GM12878 (cell line): ENCODE measurements at regions not wholly inside any gene's neighbourhood (a gene's known extent, or its start where the extent isn't known, plus 50 kb on each side); places are given as distances from the start of the nearest gene placed in this dataset.

Experiments used
- ATAC-seq: fragments of 200-7000 bp; cut with Tn5 transposase; 3 replicates; pipeline ENCODE4 v1.9.1; 2020; ENCODE audit warnings: mild to moderate bottlenecking, moderate library complexity
- BruUV-seq: library from RNA; stranded (reverse); fragments of 400-500 nt; replicated peaks from 2 replicates; lab custom pipeline; 2021; lab: Mats Ljungman, UMichigan
- CTCF ChIA-PET: fragments of 300-600 bp; sonication (Branson Sonifier 250); formaldehyde crosslinking; extraction: SDS; loops from one replicate; lab custom pipeline; 2021; ENCODE audit warnings: inconsistent platforms; lab: Yijun Ruan, JAX
- POLR2A ChIA-PET: fragments of 350-600 bp; formaldehyde crosslinking; extraction: SDS; loops from one replicate; lab custom pipeline; 2021; ENCODE audit warnings: inconsistent platforms; lab: Charles Lee
- RAD21 ChIA-PET: fragments of 300-600 bp; sonication (Branson Sonifier 250); formaldehyde crosslinking; loops from one replicate; lab custom pipeline; 2023; ENCODE audit warnings: antibody characterized with exemption; ENCODE audit not compliant: unreplicated experiment; lab: Charles Lee
- SMC1A ChIA-PET: fragments of 300-600 bp; sonication (Branson Sonifier 250); formaldehyde crosslinking; loops from one replicate; lab custom pipeline; 2023; ENCODE audit not compliant: unreplicated experiment, uncharacterized antibody; lab: Charles Lee
- DNase-seq: peaks from one replicate; pipeline ENCODE4 v3.0.0-alpha.2; 2011; ENCODE audit warnings: low read depth, low spot score
- FAIRE-seq: peaks from 3 replicates; lab custom pipeline; 2011; peaks lifted over from hg19 to GRCh38; lab: Jason Lieb, UNC
- H2AFZ ChIP-seq: 2 replicates; pipeline ENCODE4 v1.6.0; 2011; ENCODE audit warnings: low read depth, low read length, control low read depth; ENCODE audit not compliant: control insufficient read depth
- H3K27ac ChIP-seq: 2 replicates; pipeline ENCODE4 v1.5.1; 2011; ENCODE audit warnings: control low read depth; ENCODE audit not compliant: control insufficient read depth, insufficient read depth
- H3K27me3 ChIP-seq, 2 experiments: replicated peaks in 1 of 2; 2 replicates each; pipeline versions ENCODE4 v1.6.0 to v1.6.1; 2011; ENCODE audit warnings: low read length in 1 of 2; ENCODE audit not compliant: control insufficient read depth in 2 of 2, insufficient read depth in 2 of 2
- H3K36me3 ChIP-seq, 2 experiments: 2 replicates each; pipeline ENCODE4 v1.5.1; 2011; ENCODE audit warnings: low read length in 1 of 2; ENCODE audit not compliant: control insufficient read depth in 2 of 2, insufficient read depth in 2 of 2
- H3K4me1 ChIP-seq: 2 replicates; pipeline ENCODE4 v1.6.1; 2011; ENCODE audit warnings: mild to moderate bottlenecking, low read length, moderate library complexity, mixed read lengths; ENCODE audit not compliant: control insufficient read depth, insufficient read depth
- H3K4me2 ChIP-seq: 2 replicates; pipeline ENCODE4 v1.6.0; 2011; ENCODE audit warnings: control low read depth; ENCODE audit not compliant: control insufficient read depth, insufficient read depth
- H3K4me3 ChIP-seq: fragments of 200-600 bp; sonication (generic); 2 replicates; pipeline ENCODE4 v1.5.1; 2016
- H3K79me2 ChIP-seq: 2 replicates; pipeline ENCODE4 v1.6.0; 2011; ENCODE audit warnings: low read length; ENCODE audit not compliant: control insufficient read depth, insufficient read depth
- H3K9ac ChIP-seq: 2 replicates; pipeline ENCODE4 v1.8.0; 2011; ENCODE audit warnings: low read length, control low read depth, mixed read lengths; ENCODE audit not compliant: control insufficient read depth, insufficient read depth
- H3K9me3 ChIP-seq: replicated peaks from 3 replicates; pipeline ENCODE4 v1.5.1; 2011; ENCODE audit warnings: mild to moderate bottlenecking, low read length; ENCODE audit not compliant: control insufficient read depth, insufficient read depth
- H4K20me1 ChIP-seq: 2 replicates; pipeline ENCODE4 v1.6.0; 2011; ENCODE audit not compliant: control insufficient read depth, insufficient read depth
- BMI1 ChIP-seq: fragments of 450-650 bp; IDR thresholded peaks from 2 replicates; pipeline ENCODE4 v1.6.1; 2016; ENCODE audit warnings: mild to moderate bottlenecking, moderate library complexity, borderline replicate concordance
- CEBPB ChIP-seq, 2 experiments: fragments of 150-350 bp in 1 of 2; IDR thresholded peaks; 2 replicates each; pipeline ENCODE4 v1.6.1; 2012 to 2014; ENCODE audit warnings: low read depth in 2 of 2, low read length in 2 of 2, borderline replicate concordance in 1 of 2, inconsistent platforms in 1 of 2
- ESRRA ChIP-seq: IDR thresholded peaks from 2 replicates; pipeline ENCODE4 v1.6.1; 2012; ENCODE audit warnings: mild to moderate bottlenecking, low read length, improper control_type of control experiment
- ETV6 ChIP-seq, 2 experiments: fragments of 450-650 bp in 1 of 2; IDR thresholded peaks in 1 of 2; conservative IDR thresholded peaks in 1 of 2; 2 replicates each; pipeline ENCODE4 v1.6.1; 2014; ENCODE audit warnings: antibody characterized with exemption in 1 of 2, borderline replicate concordance in 1 of 2, low read depth in 1 of 2, mild to moderate bottlenecking in 1 of 2, moderate library complexity in 1 of 2
- MTA2 ChIP-seq: fragments of 450-650 bp; IDR thresholded peaks from 2 replicates; pipeline ENCODE4 v1.6.1; 2016; ENCODE audit warnings: low read depth, mild to moderate bottlenecking, moderate library complexity
- MTA3 ChIP-seq: IDR thresholded peaks from 2 replicates; pipeline ENCODE4 v1.6.1; 2012; ENCODE audit warnings: low read length, inconsistent platforms, borderline replicate concordance
- NFXL1 ChIP-seq: fragments of 450-650 bp; IDR thresholded peaks from 2 replicates; pipeline ENCODE4 v1.6.1; 2017; ENCODE audit warnings: antibody characterized with exemption, mild to moderate bottlenecking, borderline replicate concordance
- PAX8 ChIP-seq: fragments of 450-650 bp; IDR thresholded peaks from 2 replicates; pipeline ENCODE4 v1.6.1; 2017; ENCODE audit warnings: mild to moderate bottlenecking, moderate library complexity
- RAD51 ChIP-seq: fragments of 450-650 bp; IDR thresholded peaks from 2 replicates; pipeline ENCODE4 v1.6.1; 2016; ENCODE audit warnings: moderate library complexity, mild to moderate bottlenecking, inconsistent platforms
- TBL1XR1 ChIP-seq: IDR thresholded peaks from 2 replicates; pipeline ENCODE4 v1.6.1; 2012; ENCODE audit warnings: low read depth, low read length, improper control_type of control experiment
- ZNF207 ChIP-seq: fragments of 450-650 bp; IDR thresholded peaks from 2 replicates; pipeline ENCODE4 v1.6.1; 2014; ENCODE audit warnings: antibody characterized with exemption, mild to moderate bottlenecking, borderline replicate concordance
- ZNF24 ChIP-seq: fragments of 450-650 bp; IDR thresholded peaks from 2 replicates; pipeline ENCODE4 v1.6.1; 2017; ENCODE audit warnings: antibody characterized with exemption, mild to moderate bottlenecking
- ZSCAN29 ChIP-seq: fragments of 450-650 bp; IDR thresholded peaks from 2 replicates; pipeline ENCODE4 v1.6.1; 2017; ENCODE audit warnings: mild to moderate bottlenecking, moderate library complexity
- WGBS: methylation state at CpG from one replicate; pipeline ENCODE4 v1.1.6; 2016; ENCODE audit warnings: low lambda C conversion rate; ENCODE audit not compliant: insufficient replicate concordance, insufficient coverage; ENCODE audit errors: missing lambda C conversion rate; 5-methylcytosine and 5-hydroxymethylcytosine counted together
- in situ Hi-C: fragments of 300-500 bp; cut with MboI; formaldehyde crosslinking; loops from 9 replicates; pipeline ENCODE4 v1.14.3; 2018; ENCODE audit warnings: mixed read lengths
- intact Hi-C: fragments of 100-400 bp; cut with micrococcal nuclease; formaldehyde crosslinking; loops from one replicate; pipeline ENCODE4 v1.14.2; 2022; ENCODE audit not compliant: unreplicated experiment
- TF ChIP-seq, protein P1 (sequence below): fragments of 450-650 bp; IDR thresholded peaks from 2 replicates; pipeline ENCODE4 v1.6.1; 2017; ENCODE audit warnings: mild to moderate bottlenecking, moderate library complexity
- TF ChIP-seq, protein P2 (sequence below): fragments of 450-650 bp; IDR thresholded peaks from 2 replicates; pipeline ENCODE4 v1.6.1; 2017; ENCODE audit warnings: mild to moderate bottlenecking, low read depth, inconsistent platforms; ENCODE audit not compliant: poor library complexity, severe bottlenecking

DNA sequence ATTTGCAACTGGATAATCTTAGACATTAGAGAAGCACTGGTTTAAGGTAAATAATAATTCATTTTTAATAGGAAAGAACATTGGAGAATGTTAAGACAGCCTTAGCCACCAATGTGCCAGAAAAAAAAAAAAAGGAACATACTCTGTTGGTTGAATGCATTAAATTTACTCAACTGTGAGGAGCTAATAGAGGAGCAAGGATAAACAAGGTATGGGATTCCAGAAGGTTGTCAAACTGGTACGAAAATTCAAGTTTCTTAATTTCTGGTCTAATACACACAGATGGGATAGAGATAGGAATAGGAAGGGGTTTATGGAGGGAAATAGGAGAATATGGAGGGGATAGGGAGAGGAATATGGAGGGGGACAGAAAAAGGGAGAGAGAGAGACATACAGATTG, 1096.6 kb downstream of the ARAP2 start:
- FAIRE-seq: no peak
- Histone ChIP-seq H3K9me3 (no peaks in the 10 kb centered on the region), H3K4me1 (no peaks in the 10 kb centered on the region), H3K4me3 (no peak overlapping the region), H2AFZ (no peak overlapping the region), H3K79me2 (no peaks in the 10 kb centered on the region), H3K36me3 (no peaks in the 10 kb centered on the region), H4K20me1 (no peaks in the 10 kb centered on the region), H3K4me2 (no peak overlapping the region), H3K27ac (no peak overlapping the region), H3K27me3 (no peaks in the 10 kb centered on the region), H3K9ac (no peak overlapping the region)
- WGBS: 5% methylated on average over 1 of the region's 1 CpG
- ATAC-seq: no peak
- ChIA-PET POLR2A (no interaction called here), RAD21 (no interaction called here), SMC1A (no interaction called here), CTCF (no interaction called here)
- no TSS peak for BruUV-seq
- no peak for DNase-seq
- in situ Hi-C loops: no loop called here
- no peak for TF ChIP-seq TBL1XR1
- TF ChIP-seq RAD51: no peak
- no peak for TF ChIP-seq ZSCAN29
- TF ChIP-seq CEBPB (IDR thresholded peaks at IDR 0.05; ENCODE audit: borderline replicate concordance in 1 of 2, low read depth in 2 of 2, low read length in 2 of 2): no peak
- TF ChIP-seq, protein P1, sequence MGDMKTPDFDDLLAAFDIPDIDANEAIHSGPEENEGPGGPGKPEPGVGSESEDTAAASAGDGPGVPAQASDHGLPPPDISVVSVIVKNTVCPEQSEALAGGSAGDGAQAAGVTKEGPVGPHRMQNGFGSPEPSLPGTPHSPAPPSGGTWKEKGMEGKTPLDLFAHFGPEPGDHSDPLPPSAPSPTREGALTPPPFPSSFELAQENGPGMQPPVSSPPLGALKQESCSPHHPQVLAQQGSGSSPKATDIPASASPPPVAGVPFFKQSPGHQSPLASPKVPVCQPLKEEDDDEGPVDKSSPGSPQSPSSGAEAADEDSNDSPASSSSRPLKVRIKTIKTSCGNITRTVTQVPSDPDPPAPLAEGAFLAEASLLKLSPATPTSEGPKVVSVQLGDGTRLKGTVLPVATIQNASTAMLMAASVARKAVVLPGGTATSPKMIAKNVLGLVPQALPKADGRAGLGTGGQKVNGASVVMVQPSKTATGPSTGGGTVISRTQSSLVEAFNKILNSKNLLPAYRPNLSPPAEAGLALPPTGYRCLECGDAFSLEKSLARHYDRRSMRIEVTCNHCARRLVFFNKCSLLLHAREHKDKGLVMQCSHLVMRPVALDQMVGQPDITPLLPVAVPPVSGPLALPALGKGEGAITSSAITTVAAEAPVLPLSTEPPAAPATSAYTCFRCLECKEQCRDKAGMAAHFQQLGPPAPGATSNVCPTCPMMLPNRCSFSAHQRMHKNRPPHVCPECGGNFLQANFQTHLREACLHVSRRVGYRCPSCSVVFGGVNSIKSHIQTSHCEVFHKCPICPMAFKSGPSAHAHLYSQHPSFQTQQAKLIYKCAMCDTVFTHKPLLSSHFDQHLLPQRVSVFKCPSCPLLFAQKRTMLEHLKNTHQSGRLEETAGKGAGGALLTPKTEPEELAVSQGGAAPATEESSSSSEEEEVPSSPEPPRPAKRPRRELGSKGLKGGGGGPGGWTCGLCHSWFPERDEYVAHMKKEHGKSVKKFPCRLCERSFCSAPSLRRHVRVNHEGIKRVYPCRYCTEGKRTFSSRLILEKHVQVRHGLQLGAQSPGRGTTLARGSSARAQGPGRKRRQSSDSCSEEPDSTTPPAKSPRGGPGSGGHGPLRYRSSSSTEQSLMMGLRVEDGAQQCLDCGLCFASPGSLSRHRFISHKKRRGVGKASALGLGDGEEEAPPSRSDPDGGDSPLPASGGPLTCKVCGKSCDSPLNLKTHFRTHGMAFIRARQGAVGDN: no peak
- TF ChIP-seq ZNF207: no peak
- TF ChIP-seq NFXL1: no peak
- TF ChIP-seq ESRRA: no peak
- TF ChIP-seq BMI1: no peak
- no peak for TF ChIP-seq MTA3
- no peak for TF ChIP-seq ETV6 (conservative IDR thresholded peaks at IDR 0.05 in 1 of 2, IDR thresholded peaks at IDR 0.05 in 1 of 2; ENCODE audit: borderline replicate concordance in 1 of 2, low read depth in 1 of 2)
- TF ChIP-seq, protein P2, sequence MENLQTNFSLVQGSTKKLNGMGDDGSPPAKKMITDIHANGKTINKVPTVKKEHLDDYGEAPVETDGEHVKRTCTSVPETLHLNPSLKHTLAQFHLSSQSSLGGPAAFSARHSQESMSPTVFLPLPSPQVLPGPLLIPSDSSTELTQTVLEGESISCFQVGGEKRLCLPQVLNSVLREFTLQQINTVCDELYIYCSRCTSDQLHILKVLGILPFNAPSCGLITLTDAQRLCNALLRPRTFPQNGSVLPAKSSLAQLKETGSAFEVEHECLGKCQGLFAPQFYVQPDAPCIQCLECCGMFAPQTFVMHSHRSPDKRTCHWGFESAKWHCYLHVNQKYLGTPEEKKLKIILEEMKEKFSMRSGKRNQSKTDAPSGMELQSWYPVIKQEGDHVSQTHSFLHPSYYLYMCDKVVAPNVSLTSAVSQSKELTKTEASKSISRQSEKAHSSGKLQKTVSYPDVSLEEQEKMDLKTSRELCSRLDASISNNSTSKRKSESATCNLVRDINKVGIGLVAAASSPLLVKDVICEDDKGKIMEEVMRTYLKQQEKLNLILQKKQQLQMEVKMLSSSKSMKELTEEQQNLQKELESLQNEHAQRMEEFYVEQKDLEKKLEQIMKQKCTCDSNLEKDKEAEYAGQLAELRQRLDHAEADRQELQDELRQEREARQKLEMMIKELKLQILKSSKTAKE: no peak
- no peak for TF ChIP-seq MTA2
- no peak for TF ChIP-seq ZNF24
- TF ChIP-seq PAX8: no peak
- intact Hi-C loops: no loop called here
